H9 (cell line): ENCODE measurements at regions not wholly inside any gene's neighbourhood (a gene's known extent, or its start where the extent isn't known, plus 50 kb on each side); places are given as distances from the start of the nearest gene placed in this dataset.

Experiments
- DNase-seq: peaks from one replicate; pipeline ENCODE4 v3.0.0-alpha.2; 2017
- H2AFZ ChIP-seq: one replicate; pipeline ENCODE4 v1.6.1; 2013; ENCODE audit warnings: mild to moderate bottlenecking, low read length, control low read depth, moderate library complexity
- H2AK5ac ChIP-seq: 2 replicates; pipeline ENCODE4 v1.6.1; 2013; ENCODE audit warnings: low read length, control low read depth, mixed read lengths; ENCODE audit not compliant: insufficient read length
- H2BK120ac ChIP-seq: one replicate; pipeline ENCODE4 v1.6.1; 2013; ENCODE audit warnings: low read depth, mild to moderate bottlenecking, low read length, control low read depth, inconsistent platforms; ENCODE audit not compliant: poor library complexity, severe bottlenecking
- H2BK12ac ChIP-seq: 2 replicates; pipeline ENCODE4 v1.6.1; 2013; ENCODE audit warnings: low read length, control low read depth, mixed read lengths, low read depth; ENCODE audit not compliant: insufficient read length
- H2BK15ac ChIP-seq: 2 replicates; pipeline ENCODE4 v1.6.1; 2013; ENCODE audit warnings: low read depth, low read length, control low read depth
- H2BK20ac ChIP-seq: one replicate; pipeline ENCODE4 v1.6.1; 2013; ENCODE audit warnings: low read depth, mild to moderate bottlenecking, low read length, control low read depth, inconsistent platforms; ENCODE audit not compliant: poor library complexity, severe bottlenecking
- H2BK5ac ChIP-seq: 2 replicates; pipeline ENCODE4 v1.6.1; 2013; ENCODE audit warnings: low read length, control low read depth, mixed read lengths; ENCODE audit not compliant: insufficient read length
- H3K14ac ChIP-seq: 2 replicates; pipeline ENCODE4 v1.6.1; 2013; ENCODE audit warnings: low read length, control low read depth; ENCODE audit not compliant: insufficient read depth
- H3K18ac ChIP-seq: 2 replicates; pipeline ENCODE4 v1.6.1; 2013; ENCODE audit warnings: low read depth, mild to moderate bottlenecking, mixed read lengths, low read length, control low read depth; ENCODE audit not compliant: insufficient read length
- H3K23ac ChIP-seq: 2 replicates; pipeline ENCODE4 v1.6.1; 2013; ENCODE audit warnings: low read length, control low read depth, mixed read lengths, low read depth; ENCODE audit not compliant: insufficient read length
- H3K23me2 ChIP-seq: 2 replicates; pipeline ENCODE4 v1.6.1; 2013; ENCODE audit warnings: low read depth, mild to moderate bottlenecking, mixed read lengths, low read length, control low read depth; ENCODE audit not compliant: insufficient read length, poor library complexity, severe bottlenecking
- H3K27ac ChIP-seq: 2 replicates; pipeline ENCODE4 v1.5.1; 2013; ENCODE audit warnings: low read length, control low read depth, mixed read lengths, low read depth; ENCODE audit not compliant: insufficient read length
- H3K27me3 ChIP-seq: 2 replicates; pipeline ENCODE4 v1.6.1; 2013; ENCODE audit warnings: low read length, control low read depth, inconsistent platforms; ENCODE audit not compliant: insufficient read depth
- H3K4ac ChIP-seq: 2 replicates; pipeline ENCODE4 v1.6.1; 2013; ENCODE audit warnings: low read depth, mild to moderate bottlenecking, control low read depth, inconsistent platforms, low read length, moderate library complexity
- H3K4me1 ChIP-seq: 2 replicates; pipeline ENCODE4 v1.6.1; 2013; ENCODE audit warnings: low read length, control low read depth, inconsistent platforms; ENCODE audit not compliant: insufficient read depth
- H3K4me2 ChIP-seq: 2 replicates; pipeline ENCODE4 v1.6.1; 2013; ENCODE audit warnings: low read length, control low read depth, mixed read lengths; ENCODE audit not compliant: insufficient read length, insufficient read depth
- H3K56ac ChIP-seq: 2 replicates; pipeline ENCODE4 v1.6.1; 2013; ENCODE audit warnings: low read depth, mild to moderate bottlenecking, mixed read lengths, low read length, control low read depth; ENCODE audit not compliant: insufficient read length
- H3K79me1 ChIP-seq: 2 replicates; pipeline ENCODE4 v1.6.1; 2013; ENCODE audit warnings: low read depth, mild to moderate bottlenecking, moderate library complexity, low read length, control low read depth, inconsistent platforms; ENCODE audit not compliant: insufficient read depth, poor library complexity, severe bottlenecking
- H3K79me2 ChIP-seq: 2 replicates; pipeline ENCODE4 v1.6.1; 2013; ENCODE audit warnings: low read length, control low read depth, inconsistent platforms; ENCODE audit not compliant: insufficient read depth
- H3K9ac ChIP-seq: 2 replicates; pipeline ENCODE4 v1.6.1; 2013; ENCODE audit warnings: low read length, control low read depth, mixed read lengths; ENCODE audit not compliant: insufficient read length; ENCODE audit errors: extremely low read depth
- H3K9me3 ChIP-seq: one replicate; pipeline ENCODE4 v1.6.1; 2013; ENCODE audit warnings: low read depth, low read length, inconsistent platforms; ENCODE audit not compliant: control insufficient read depth
- H3T11ph ChIP-seq: one replicate; pipeline ENCODE4 v1.6.1; 2013; ENCODE audit warnings: mild to moderate bottlenecking, low read length, control low read depth, inconsistent platforms
- H4K20me1 ChIP-seq: one replicate; pipeline ENCODE4 v1.6.1; 2013; ENCODE audit not compliant: control insufficient read depth, insufficient read length, insufficient read depth
- H4K5ac ChIP-seq: 2 replicates; pipeline ENCODE4 v1.6.1; 2013; ENCODE audit warnings: low read depth, mild to moderate bottlenecking, mixed read lengths, low read length, control low read depth; ENCODE audit not compliant: insufficient read length
- H4K8ac ChIP-seq: replicated peaks from 2 replicates; pipeline ENCODE4 v1.6.1; 2013; ENCODE audit warnings: low read length, control low read depth, mixed read lengths, low read depth; ENCODE audit not compliant: insufficient read length
- H4K91ac ChIP-seq: 2 replicates; pipeline ENCODE4 v1.6.1; 2013; ENCODE audit warnings: low read depth, mild to moderate bottlenecking, moderate library complexity, mixed read lengths, low read length, control low read depth; ENCODE audit not compliant: insufficient read length
- H3K27ac Mint-ChIP-seq, 3 experiments: 2 replicates in 2 of 3; 3 replicates in 1 of 3; pipeline ENCODE4 v1.8.0; 2020 to 2021; ENCODE audit warnings: mixed read lengths in 3 of 3, mild to moderate bottlenecking in 1 of 3, moderate library complexity in 1 of 3
- H3K27me3 Mint-ChIP-seq: 2 replicates; pipeline ENCODE4 v1.8.0; 2021; ENCODE audit warnings: low read depth, mild to moderate bottlenecking, moderate library complexity, mixed read lengths
- H3K36me3 Mint-ChIP-seq, 3 experiments: 2 replicates in 2 of 3; 3 replicates in 1 of 3; pipeline ENCODE4 v1.8.0; 2020 to 2021; ENCODE audit warnings: low read depth in 3 of 3, mixed read lengths in 3 of 3; ENCODE audit not compliant: insufficient read depth in 1 of 3
- H3K4me1 Mint-ChIP-seq, 2 experiments: 2 replicates each; pipeline ENCODE4 v1.8.0; 2020; ENCODE audit warnings: mixed read lengths in 2 of 2
- H3K4me3 Mint-ChIP-seq, 2 experiments: 2 replicates in 1 of 2; 3 replicates in 1 of 2; pipeline ENCODE4 v1.8.0; 2020 to 2021; ENCODE audit warnings: mild to moderate bottlenecking in 2 of 2, mixed read lengths in 2 of 2, moderate library complexity in 1 of 2
- H3K9me3 Mint-ChIP-seq, 2 experiments: 2 replicates in 1 of 2; 3 replicates in 1 of 2; pipeline ENCODE4 v1.8.0; 2020; ENCODE audit warnings: mild to moderate bottlenecking in 2 of 2, mixed read lengths in 2 of 2, moderate library complexity in 1 of 2
- WGBS: extraction: QIAGEN DNeasy Blood & Tissue Kit; methylation state at CpG from one replicate; pipeline ENCODE4 v1.1.7; 2013; ENCODE audit warnings: missing lambda C conversion rate, low lambda C conversion rate, mixed read lengths; ENCODE audit not compliant: insufficient read length; ENCODE audit errors: extremely low coverage; 5-methylcytosine and 5-hydroxymethylcytosine counted together
- TF ChIP-seq, protein P1 (sequence below): fragments of 200-600 bp; sonication (generic); conservative IDR thresholded peaks from 3 replicates; pipeline ENCODE4 v1.8.0; 2021; ENCODE audit warnings: antibody characterized with exemption, mild to moderate bottlenecking

DNA sequence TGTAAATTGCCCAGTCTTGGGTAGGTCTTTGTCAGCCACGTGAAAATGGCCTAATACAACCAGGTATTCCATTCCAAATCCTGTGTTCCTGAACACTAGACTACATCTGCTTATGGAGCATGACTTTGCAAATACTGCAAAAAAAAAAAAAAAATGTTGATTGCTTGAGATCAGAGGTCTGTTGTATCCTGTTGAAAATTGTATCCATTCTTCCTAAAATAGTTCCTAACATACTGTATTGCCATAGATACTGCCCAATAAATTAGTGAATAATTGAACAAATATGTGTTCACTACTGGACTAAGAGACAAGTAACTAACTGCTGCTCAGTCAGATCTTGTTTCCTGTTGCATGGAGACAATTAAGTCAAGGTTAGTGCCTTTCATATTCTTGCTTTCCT, 164.3 kb upstream of the PABPC4L start:
- WGBS, result no CpG with 5 or more reads among the region's 1 CpG
- Histone ChIP-seq H3T11ph (no peak overlapping the region), H3K27ac (no peak overlapping the region), H3K56ac (no peak overlapping the region), H2BK20ac (no peak overlapping the region), H2BK120ac (no peak overlapping the region), H4K5ac (no peak overlapping the region), H3K27me3 (no peaks in the 10 kb centered on the region), H3K79me1 (no peaks in the 10 kb centered on the region), H3K18ac (no peak overlapping the region), H3K23me2 (no peaks in the 10 kb centered on the region), H3K9ac (no peak overlapping the region), H4K20me1 (no peaks in the 10 kb centered on the region), H4K8ac (no peak overlapping the region), H3K79me2 (no peaks in the 10 kb centered on the region), H3K23ac (no peak overlapping the region), H4K91ac (no peak overlapping the region), H2BK12ac (no peak overlapping the region), H3K14ac (no peak overlapping the region), H3K9me3 (no peaks in the 10 kb centered on the region), H2AK5ac (no peak overlapping the region), H3K4me1 (no peaks in the 10 kb centered on the region), H2BK15ac (no peak overlapping the region), H3K4me2 (no peak overlapping the region), H2BK5ac (no peak overlapping the region), H2AFZ (no peak overlapping the region), H3K4ac (no peak overlapping the region)
- TF ChIP-seq, protein P1, sequence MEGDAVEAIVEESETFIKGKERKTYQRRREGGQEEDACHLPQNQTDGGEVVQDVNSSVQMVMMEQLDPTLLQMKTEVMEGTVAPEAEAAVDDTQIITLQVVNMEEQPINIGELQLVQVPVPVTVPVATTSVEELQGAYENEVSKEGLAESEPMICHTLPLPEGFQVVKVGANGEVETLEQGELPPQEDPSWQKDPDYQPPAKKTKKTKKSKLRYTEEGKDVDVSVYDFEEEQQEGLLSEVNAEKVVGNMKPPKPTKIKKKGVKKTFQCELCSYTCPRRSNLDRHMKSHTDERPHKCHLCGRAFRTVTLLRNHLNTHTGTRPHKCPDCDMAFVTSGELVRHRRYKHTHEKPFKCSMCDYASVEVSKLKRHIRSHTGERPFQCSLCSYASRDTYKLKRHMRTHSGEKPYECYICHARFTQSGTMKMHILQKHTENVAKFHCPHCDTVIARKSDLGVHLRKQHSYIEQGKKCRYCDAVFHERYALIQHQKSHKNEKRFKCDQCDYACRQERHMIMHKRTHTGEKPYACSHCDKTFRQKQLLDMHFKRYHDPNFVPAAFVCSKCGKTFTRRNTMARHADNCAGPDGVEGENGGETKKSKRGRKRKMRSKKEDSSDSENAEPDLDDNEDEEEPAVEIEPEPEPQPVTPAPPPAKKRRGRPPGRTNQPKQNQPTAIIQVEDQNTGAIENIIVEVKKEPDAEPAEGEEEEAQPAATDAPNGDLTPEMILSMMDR, result no peak
- no peaks in the 10 kb centered on the region for H3K27me3 Mint-ChIP-seq
- no peak overlapping the region for H3K27ac Mint-ChIP-seq
- DNase-seq, result no peak
- H3K36me3 Mint-ChIP-seq, result no peaks in the 10 kb centered on the region
- no peaks in the 10 kb centered on the region for H3K9me3 Mint-ChIP-seq
- H3K4me3 Mint-ChIP-seq, result no peak overlapping the region
- no peaks in the 10 kb centered on the region for H3K4me1 Mint-ChIP-seq
